Left renal cortex interstitium (tissue), 4 donors: ENCODE measurements at regions not wholly inside any gene's neighbourhood (a gene's known extent, or its start where the extent isn't known, plus 50 kb on each side); places are given as distances from the start of the nearest gene placed in this dataset.
A peak's percentile ranks its signal among the peaks of the same experiment; 100 is the strongest.
"Not testable (repeated sequence)": the region's sequence is repeated elsewhere in the genome, so short reads cannot be mapped to it uniquely, and the experiment has no call there.

Experiments
- DNase-seq, 4 donors: peaks; one replicate each; pipeline ENCODE4 v3.0.0-alpha.2; 2013; ENCODE audit warnings: low read depth in 4 of 4, low spot score in 2 of 4, missing footprints in 1 of 4

DNA sequence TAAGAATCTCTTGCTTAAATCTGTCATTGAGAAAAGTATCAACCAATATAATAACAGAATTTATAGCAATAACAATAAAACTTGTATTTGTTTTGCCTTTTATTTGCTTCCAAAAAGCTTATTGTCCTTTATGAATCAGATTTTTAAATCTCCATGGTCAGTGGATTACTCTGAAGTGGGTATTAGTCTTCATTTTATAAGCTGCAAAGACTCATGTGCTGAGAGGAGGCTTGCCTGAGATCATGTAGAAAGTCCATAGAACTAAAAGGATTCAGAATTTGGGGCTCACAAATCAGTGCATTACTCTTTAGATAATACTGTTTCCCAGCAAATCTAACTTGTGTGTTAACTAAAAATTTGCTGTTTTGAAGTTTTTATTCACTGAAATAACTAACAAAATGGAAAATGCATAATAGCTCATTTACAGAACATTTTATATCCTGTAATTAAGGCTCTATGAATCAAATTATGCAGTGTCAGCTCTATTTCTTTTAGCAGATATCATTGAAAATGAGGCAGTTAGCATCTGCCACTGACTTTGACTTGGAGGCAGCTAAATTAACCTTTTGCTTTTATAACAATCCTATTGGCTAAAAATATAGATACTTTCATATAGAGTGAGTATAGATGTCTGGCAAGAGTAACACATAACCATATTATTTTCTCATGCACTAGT lies 781.1 kb upstream of the CITED2 start:
- DNase-seq, result no peak

DNA sequence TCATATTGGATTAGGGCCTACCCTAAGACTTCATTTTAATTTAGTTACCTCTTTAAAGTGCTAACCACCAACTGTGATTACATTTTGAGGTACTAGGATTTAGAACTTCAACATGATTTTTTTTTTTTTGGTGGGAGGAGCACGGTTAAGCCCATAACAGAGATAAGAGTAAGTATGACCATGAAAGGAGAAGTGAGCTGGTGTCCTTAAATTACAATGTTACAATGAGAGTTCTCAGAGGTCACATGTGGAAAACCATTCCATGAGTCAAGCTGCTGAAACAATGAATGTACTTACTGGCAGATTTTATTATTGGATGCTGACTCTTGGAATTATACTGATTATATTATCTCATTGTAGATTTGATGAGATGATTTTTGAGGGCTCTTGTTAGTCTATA lies 779.3 kb upstream of the CITED2 start:
- no peak for DNase-seq

DNA sequence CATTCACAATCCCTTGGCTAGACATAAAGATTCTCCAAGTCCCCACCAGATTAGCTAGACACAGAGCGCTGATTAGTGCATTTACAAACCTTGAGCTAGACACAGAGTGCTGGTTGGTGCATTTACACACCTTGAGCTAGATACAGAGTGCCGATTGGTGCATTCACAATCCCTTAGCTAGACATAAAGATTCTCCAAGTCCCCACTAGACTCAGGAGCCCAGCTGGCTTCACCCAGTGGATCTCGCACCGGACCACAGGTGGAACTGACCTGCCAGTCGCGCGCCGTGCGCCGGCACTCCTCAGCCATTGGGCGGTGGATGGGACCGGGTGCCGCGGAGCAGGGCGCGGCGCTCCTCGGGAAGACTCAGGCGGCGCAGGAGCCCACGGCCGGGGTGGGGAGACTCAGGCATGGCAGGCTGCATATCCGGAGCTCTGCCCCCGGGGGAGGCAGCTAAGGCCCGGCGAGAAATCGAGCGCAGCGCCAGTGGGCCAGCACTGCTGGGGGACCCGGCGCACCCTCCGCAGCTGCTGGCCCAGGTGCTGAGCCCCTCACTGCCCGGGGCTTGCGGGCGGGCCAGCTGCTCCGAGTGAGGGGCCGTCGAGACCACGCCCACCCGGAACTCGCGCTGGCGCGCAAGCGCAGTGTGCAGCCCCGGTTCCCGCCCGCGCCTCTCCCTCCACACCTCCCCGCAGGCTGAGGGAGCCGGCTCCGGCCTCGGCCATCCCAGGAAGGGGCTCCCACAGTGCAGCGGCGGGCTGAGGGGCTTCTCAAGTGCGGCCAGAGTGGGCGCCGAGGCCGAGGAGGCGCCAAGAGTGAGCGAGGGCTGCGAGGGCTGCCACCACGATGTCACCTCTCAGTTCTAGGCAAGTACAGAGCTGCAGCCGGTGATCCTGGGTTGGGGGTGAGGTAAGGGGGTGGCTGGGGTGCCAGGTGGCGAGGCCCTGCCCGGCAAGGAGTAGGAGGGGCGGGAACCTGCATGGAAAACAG lies 773.7 kb upstream of the CITED2 start:
- not testable (repeated sequence) for DNase-seq

DNA sequence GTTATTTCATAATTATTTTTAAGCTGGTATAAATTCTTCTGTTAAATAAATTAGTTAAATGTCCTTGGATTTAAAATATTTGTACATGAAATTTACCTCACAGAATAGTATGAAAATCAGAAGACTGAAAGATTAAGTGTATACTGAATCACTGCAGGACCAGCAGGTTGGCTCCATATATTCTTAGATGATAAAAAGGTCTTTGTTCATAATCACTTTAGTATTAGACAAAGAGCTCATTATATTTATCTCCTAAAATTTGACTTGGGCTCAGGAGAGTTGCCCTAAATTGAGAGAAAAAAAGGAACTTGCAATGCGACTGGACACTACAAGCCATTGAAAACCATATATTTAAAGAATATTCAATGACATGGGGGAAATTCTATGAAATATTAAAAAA lies 766.4 kb upstream of the CITED2 start:
- DNase-seq, result no peak

DNA sequence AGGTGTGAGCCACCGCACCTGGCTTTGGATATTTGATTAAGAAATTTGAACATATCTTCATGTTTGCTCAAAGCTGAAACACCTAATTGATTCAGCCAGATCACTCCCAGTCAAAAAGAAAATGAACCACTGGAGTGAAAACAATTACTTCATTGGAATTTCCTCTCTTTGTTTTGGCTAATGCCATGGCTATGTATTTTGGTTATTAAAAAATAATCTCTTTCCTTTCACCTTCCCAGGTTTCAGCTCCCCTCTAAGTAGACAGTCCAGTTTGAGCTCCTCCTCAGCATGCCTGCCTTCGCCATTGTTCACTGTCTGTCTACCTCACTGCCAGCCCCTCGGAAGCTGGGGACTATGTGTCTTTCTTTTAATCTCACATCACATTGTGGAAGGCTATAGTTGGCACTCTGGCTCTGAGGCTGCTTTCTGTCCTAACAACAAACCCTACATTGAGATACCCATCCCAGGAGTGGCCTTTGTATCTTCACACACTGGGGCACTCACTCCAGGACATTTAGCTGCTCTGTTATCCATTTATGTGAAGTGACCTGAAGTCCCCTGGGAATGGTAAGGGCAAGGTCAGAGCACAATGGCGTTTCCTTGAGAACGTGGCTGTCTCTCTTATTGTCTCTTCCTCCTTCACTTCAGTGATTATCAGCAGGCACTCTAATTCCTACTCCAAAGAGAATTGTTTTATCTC lies 764.0 kb upstream of the CITED2 start:
- no peak for DNase-seq

DNA sequence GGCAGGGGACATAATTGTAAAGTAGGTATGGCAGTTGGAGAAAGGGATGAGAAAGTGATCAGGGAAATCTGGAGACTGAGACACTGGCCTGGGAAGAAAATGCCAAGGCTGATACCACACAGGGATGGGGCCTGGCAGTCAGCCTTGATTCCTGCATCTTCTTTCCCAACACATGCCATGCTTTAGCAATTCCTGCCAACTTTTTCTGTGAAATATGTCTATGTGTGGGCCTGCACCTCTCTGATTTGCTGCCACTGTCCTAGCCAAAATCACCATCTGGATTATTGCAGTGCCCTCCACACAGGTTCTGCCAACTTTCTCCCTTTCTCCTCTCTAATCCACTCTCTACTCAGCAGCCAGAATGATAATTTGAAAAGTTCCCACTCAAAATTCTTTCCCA lies 759.8 kb upstream of the CITED2 start:
- no peak for DNase-seq

DNA sequence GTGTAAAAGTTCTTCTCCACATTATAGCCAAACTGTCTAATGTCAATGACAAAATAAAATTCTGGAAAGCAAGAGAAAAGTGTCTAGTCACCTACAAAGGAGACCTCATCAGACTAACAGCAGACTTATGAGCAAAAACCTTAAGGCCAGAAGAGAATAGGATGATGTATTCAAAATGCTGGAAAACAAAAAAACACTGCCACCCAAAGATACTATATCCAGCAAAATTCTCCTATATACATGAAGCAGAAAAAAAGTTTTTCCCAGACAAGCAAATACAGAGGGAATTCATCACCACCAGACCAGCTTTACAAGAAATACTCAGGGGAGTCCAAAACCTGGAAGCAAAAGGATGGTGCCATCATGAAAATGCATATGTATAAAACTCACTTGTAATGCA lies 755.6 kb upstream of the CITED2 start:
- DNase-seq, result no peak

DNA sequence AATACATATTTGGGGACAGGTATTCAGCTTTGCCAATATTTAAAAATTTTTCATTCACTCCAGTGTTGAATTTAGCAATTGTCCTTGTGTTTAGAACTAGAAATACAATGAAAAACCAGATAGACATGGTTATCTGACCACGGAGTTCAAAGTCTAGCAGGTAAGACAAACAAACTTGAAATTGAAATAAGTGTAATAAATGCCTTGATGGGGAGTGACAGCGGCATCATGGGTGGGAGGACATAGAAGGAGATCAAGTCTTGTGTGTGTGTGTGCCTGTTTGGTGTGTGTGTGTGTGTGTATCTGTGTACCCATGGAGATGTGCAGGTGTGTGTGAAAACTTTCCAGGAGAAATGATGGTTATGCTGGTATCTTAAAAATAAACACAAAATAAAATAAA lies 750.0 kb upstream of the CITED2 start:
- no peak for DNase-seq

DNA sequence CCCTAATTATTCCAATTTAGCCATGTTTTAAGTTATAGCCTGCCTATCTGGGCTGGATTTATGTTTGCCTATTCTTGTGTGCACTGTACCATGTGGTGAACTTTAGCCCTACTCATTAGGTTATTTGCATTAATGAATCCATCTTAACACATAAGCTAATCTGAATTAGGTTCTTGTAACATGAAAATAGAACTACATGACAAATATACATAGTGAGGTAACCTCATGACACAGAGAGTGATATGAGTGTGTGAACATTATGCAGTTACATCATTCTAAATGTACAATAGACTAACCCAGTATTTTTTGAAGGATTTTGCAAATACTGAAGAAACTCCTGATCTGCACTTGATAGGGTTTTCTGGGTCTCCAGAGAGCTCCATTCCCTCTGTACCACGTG lies 733.7 kb upstream of the CITED2 start:
- no peak for DNase-seq

DNA sequence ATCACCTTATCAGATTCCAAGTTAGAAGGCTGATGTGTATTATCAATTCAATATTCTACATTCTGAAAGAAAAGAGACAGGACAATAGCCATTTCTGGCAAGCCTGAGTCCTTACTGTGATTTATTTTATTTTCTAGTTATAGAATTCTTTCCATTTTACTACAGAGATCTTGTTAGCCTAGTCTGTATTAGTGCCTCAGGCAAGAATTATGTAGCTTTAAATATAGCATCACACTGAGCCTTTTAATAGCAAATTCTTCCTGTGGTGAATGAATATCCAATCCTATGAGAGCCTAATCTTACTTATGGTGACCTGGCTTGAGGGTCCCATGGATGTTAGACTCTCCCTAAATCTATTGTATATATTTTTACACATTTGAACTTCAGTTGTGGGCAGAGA lies 732.8 kb upstream of the CITED2 start:
- no peak for DNase-seq

DNA sequence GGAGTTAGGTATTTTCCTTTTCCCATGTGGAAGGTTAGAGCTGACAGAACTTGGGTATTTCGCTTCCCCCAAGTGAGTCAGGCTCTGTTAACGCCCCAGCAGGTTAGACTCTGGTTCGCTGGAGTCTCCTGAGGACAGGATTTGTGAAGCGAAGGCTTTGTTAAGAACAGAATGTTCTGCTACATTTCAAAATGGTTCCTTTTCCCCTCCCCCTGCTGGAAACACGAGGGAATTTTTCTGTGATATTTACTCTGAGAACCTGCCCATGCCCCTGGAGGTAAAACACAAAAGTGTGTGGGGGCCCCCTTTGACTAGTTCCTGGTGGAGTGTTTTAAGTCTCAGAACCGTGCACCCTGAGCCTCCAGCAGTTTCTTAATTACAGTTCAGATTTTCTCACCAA lies 731.4 kb upstream of the CITED2 start:
- no peak for DNase-seq

DNA sequence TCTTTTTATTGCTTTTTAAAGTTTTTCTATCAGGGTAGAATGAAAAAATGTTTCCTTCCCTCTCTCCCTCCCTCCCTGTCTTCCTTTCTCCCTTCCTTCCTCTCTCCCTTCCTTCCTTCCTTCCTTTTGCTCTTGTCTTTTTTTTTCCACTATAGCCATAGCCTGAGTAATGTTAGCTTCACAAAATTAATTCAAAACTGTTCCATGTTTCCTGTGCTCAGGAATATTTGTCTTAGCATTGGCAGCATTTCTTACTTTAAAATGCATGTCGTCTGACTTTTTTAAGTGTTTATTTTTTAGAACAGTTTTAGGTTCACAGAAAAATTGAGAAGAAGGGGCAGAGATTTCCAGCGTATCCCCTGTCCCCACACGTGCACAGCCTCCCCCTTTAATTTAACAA lies 730.8 kb upstream of the CITED2 start:
- DNase-seq, result no peak

DNA sequence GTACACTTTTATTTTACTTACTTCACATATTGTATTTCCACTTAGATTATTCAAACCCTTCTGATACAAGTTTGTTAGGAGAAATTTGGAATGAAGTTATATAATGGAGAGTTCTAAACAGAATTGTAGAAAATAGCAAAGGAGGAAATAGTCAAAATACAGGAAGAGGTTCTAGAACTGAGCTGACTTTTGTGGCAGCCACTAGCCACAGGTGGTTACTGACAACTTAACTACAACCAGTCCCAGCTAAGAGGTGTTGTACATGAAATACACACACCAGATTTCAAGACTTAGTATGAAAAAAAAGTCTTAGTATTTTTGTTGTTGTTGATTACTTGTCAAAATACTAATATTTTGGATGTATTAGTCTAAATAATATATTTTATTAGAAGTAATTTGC lies 727.4 kb upstream of the CITED2 start:
- no peak for DNase-seq

DNA sequence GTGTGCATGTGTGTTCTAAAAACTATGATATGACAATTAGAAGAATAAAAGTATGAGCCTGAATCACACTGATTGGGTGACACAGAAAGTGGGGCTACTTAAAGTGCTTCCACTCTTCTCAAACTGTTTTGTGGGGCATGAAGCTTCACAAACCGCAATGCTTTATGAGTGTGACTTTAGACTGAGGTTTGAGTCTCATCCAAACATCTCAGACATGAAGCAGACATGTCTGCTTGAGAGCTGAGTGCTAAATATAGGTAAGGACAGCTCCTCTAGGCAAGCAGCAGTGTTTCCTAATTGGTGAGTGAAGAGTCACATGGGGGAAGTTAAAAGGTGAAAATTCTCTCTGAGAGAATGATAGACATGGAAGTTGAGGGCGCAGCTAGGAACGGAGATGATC lies 726.9 kb upstream of the CITED2 start:
- DNase-seq, result no peak

DNA sequence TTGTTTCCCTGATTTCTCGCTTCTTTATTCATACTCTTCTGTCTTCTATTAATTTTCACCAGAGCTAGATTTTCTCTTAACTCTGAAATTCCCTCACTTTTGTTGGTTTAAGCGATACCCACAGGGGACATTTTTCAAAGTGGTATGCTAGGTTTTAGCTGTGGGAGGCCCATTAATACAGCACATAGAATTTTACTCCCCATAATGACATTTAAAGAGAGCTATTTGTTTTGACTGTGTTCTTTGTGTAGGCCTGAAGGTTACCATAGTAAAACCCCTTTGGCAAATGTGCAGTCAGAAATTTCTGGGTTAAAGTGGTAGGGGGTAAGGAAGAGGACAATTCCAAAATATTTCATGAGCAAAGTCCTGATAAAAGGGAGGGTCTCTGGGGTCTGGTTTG lies 721.1 kb upstream of the CITED2 start:
- DNase-seq, result no peak

DNA sequence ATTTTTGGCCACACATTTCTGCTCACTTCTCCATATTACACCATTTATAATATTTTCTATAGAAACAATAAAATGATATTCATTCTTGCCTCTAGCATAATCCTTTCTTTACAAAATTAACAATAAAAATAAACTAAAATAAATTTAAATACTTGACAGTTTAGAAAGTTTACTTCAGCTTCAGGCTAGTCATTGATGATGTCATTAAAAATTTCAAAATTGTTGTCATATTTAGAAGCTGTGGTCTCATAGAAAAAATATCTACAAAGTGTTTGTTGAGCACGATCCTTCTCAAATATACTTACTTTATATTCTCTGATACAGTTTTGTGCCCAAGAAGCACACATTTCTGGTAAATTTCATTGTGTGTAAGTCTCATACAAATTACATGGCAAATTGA lies 717.4 kb upstream of the CITED2 start:
- no peak for DNase-seq

DNA sequence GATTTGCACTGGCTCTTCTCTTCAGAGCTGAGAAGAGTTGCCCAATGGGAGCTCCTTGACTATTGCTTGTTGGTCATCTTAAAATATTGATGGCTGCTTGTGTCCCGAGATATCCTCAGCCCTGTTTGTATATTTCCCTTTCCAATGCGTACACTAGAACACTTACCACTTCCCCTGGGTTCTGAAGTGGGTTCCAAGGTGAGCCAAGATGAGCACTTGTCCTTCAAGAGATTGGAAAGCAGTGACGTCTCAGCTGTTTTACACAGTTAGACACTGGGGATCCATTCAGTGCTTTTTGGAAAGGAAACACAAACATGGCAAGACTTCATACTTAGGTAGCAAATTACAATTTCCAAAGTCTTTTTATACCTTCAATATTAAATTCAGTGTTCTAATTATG lies 716.4 kb upstream of the CITED2 start:
- no peak for DNase-seq

DNA sequence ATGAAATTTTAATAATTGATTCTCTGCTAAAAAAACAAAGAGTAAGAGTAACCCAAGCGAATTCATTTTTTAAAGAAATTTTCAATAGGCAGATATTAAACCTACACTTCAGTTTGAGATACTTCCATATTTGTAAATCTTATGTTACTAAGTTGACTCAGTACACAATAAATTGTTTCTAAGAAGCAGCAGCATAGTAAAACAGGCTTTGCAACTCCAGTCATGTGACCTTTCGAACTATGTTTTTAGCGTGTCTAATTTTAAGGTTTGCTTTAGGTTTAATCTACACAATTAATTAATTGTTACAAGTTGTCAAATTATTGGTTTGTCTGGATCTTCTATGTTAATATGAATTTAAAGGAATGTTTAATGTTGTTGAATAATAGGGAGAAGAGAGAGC lies 708.9 kb upstream of the CITED2 start:
- no peak for DNase-seq

DNA sequence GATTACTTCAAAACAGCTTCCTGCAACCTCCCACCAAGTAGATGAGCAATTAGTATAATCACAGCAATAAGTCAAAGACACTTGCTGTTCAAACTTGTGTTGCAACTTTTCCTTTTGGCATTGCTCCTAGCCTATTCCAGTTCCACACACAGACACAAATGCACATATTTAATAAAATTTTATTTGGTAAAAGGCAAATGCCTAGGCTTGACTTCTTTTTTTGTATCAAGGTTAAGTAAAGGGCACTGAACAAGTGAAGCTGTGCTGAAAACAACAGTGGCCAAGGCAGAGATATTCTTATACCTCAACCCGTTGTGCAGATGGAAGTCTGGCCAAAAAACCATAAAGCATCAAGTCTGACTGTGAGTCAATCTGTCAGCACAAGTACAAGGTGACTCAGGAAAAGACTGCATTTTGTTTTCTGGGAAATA lies 708.4 kb upstream of the CITED2 start:
- no peak for DNase-seq

DNA sequence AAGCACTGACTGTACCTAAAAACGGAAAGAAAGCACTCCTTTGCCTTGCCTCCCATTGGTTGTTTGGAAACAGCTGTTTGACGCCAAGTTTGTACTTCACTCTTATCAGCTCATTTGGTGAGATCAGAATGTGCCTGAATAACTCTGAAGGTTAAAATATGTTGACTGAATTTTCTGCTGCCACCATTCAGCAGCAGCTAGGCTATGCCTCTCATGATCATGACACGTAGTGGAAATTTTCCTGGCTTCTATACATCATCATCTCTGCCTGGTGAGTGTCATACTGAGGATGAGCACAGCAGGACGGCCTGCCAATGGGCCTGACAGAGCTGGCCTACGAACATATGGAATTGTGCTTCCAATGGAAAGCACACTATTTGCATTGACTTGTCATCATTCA lies 704.9 kb upstream of the CITED2 start:
- no peak for DNase-seq

DNA sequence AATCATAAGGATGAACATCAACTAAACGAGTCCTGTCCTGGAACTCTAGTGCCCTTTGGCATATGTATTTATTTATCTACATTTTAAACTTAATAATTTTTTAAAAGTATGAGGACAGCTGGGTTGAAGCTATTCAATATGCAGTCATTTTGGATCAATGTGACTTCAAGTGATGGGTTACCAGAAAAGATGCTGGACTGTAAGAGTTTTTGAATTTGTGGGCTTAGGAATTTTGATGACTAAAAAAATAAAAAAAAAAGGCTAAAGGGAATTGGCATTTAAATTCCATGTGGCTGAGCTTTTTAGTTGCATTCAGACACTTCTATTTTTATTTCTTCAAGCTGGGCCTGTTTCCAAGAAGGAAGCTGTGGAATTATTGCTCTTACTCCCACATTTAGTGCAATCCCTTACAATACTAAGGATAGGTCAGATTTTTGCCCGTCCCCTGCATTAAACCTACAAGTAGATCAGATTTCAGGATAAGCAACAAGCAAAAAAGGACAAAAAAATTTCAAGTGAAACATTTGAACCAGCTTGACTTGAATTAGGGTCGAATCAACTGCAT lies 704.2 kb upstream of the CITED2 start:
- DNase-seq, result peak in 3 of 4 donors; percentile 41 to 56 (median 51)
